Activated CD4-positive, alpha-beta T cell treated with anti-CD3 and anti-CD28 coated beads, Interleukin-2, amount 10 ng/mL, durations not matched to agents 7 days and 5 days (primary cell): ENCODE measurements at regions not wholly inside any gene's neighbourhood (a gene's known extent, or its start where the extent isn't known, plus 50 kb on each side); places are given as distances from the start of the nearest gene placed in this dataset.

ENCODE experiments used
- CTCF ChIA-PET: fragments of 350-600 bp; sonication (Branson Sonifier 250); formaldehyde crosslinking; loops from one replicate; lab custom pipeline; 2021; ENCODE audit warnings: antibody characterized with exemption; lab: Charles Lee
- POLR2A ChIA-PET: fragments of 350-600 bp; sonication (Branson Sonifier 250); formaldehyde crosslinking; loops from one replicate; lab custom pipeline; 2021; ENCODE audit warnings: antibody characterized with exemption; lab: Charles Lee
- DNase-seq: peaks from one replicate; pipeline ENCODE4 v3.0.0-alpha.2; 2020
- H3K27ac Mint-ChIP-seq: one replicate; pipeline ENCODE4 v1.8.0; 2021; ENCODE audit warnings: mild to moderate bottlenecking, moderate library complexity, mixed read lengths
- H3K27me3 Mint-ChIP-seq: one replicate; pipeline ENCODE4 v1.8.0; 2021; ENCODE audit warnings: mixed read lengths
- H3K36me3 Mint-ChIP-seq: one replicate; pipeline ENCODE4 v1.8.0; 2021; ENCODE audit warnings: low read depth, mixed read lengths
- H3K4me1 Mint-ChIP-seq: one replicate; pipeline ENCODE4 v1.8.0; 2021; ENCODE audit warnings: mixed read lengths
- H3K4me3 Mint-ChIP-seq: one replicate; pipeline ENCODE4 v1.8.0; 2021; ENCODE audit warnings: mild to moderate bottlenecking, moderate library complexity, mixed read lengths
- H3K9me3 Mint-ChIP-seq: one replicate; pipeline ENCODE4 v1.8.0; 2021; ENCODE audit warnings: mixed read lengths

GRCh38 chr22:22080270-22080669, 97.7 kb upstream of the TOP3B start:
- ChIA-PET CTCF (interaction anchor here (0.6 to 1.7 kb wide), 2 partner anchors 14 to 1075 kb away, joined by 4 read pairs; no protein-coding TSS in a partner anchor), POLR2A (no interaction called here)
- no peak for DNase-seq
- Mint-ChIP-seq H3K27me3 (peaks cover 51% of the 10 kb centered on the region), H3K9me3 (no peaks in the 10 kb centered on the region), H3K36me3 (no peaks in the 10 kb centered on the region), H3K27ac (no peak overlapping the region), H3K4me1 (no peaks in the 10 kb centered on the region), H3K4me3 (no peak overlapping the region)

GRCh38 chr22:22079404-22080148, 97.0 kb upstream of the TOP3B start:
- no peak overlapping the region for H3K27ac Mint-ChIP-seq
- POLR2A ChIA-PET: no interaction called here
- H3K27me3 Mint-ChIP-seq: peaks cover 52% of the 10 kb centered on the region
- H3K4me3 Mint-ChIP-seq: no peak overlapping the region
- CTCF ChIA-PET: interaction anchor here (0.6 to 1.7 kb wide), 2 partner anchors 13 to 1075 kb away, joined by 4 read pairs; no protein-coding TSS in a partner anchor
- no peaks in the 10 kb centered on the region for H3K4me1 Mint-ChIP-seq
- H3K36me3 Mint-ChIP-seq: no peaks in the 10 kb centered on the region
- H3K9me3 Mint-ChIP-seq: no peaks in the 10 kb centered on the region
- DNase-seq: no peak

- no peaks in the 10 kb centered on the region for H3K36me3 Mint-ChIP-seq
- CTCF ChIA-PET: no interaction called here
- H3K27me3 Mint-ChIP-seq: peaks cover 44% of the 10 kb centered on the region
Observed at GRCh38 chr22:22078329-22078728, 95.7 kb upstream of the TOP3B start.

GRCh38 chr22:22076932-22077703, 94.5 kb upstream of the TOP3B start:
- ChIA-PET CTCF (no interaction called here), POLR2A (no interaction called here)
- Mint-ChIP-seq H3K27me3 (peaks cover 36% of the 10 kb centered on the region), H3K36me3 (no peaks in the 10 kb centered on the region), H3K4me3 (no peak overlapping the region), H3K27ac (no peak overlapping the region), H3K4me1 (no peaks in the 10 kb centered on the region), H3K9me3 (no peaks in the 10 kb centered on the region)
- no peak for DNase-seq

More at GRCh38 chr22:22078329-22078728, 95.7 kb upstream of the TOP3B start:
- POLR2A ChIA-PET: no interaction called here
- no peaks in the 10 kb centered on the region for H3K9me3 Mint-ChIP-seq
- no peaks in the 10 kb centered on the region for H3K4me1 Mint-ChIP-seq
- no peak for DNase-seq
- H3K4me3 Mint-ChIP-seq: no peak overlapping the region
- no peak overlapping the region for H3K27ac Mint-ChIP-seq

GRCh38 chr22:22076361-22076760, 93.8 kb upstream of the TOP3B start:
- Mint-ChIP-seq H3K4me3 (no peak overlapping the region), H3K36me3 (no peaks in the 10 kb centered on the region), H3K9me3 (no peaks in the 10 kb centered on the region), H3K27ac (no peak overlapping the region), H3K27me3 (peaks cover 31% of the 10 kb centered on the region), H3K4me1 (no peaks in the 10 kb centered on the region)
- no peak for DNase-seq
- POLR2A ChIA-PET: no interaction called here
- CTCF ChIA-PET: no interaction called here

- CTCF ChIA-PET: no interaction called here
- H3K27ac Mint-ChIP-seq: no peak overlapping the region
- DNase-seq: no peak
Observed at GRCh38 chr22:22075382-22076163, 93.0 kb upstream of the TOP3B start.

GRCh38 chr22:22074634-22075381, 92.2 kb upstream of the TOP3B start:
- no peak overlapping the region for H3K27ac Mint-ChIP-seq
- no peaks in the 10 kb centered on the region for H3K9me3 Mint-ChIP-seq
- H3K36me3 Mint-ChIP-seq: no peaks in the 10 kb centered on the region
- ChIA-PET CTCF (no interaction called here), POLR2A (no interaction called here)
- no peaks in the 10 kb centered on the region for H3K4me1 Mint-ChIP-seq
- no peak for DNase-seq
- peaks cover 20% of the 10 kb centered on the region for H3K27me3 Mint-ChIP-seq
- no peak overlapping the region for H3K4me3 Mint-ChIP-seq

More at GRCh38 chr22:22075382-22076163, 93.0 kb upstream of the TOP3B start:
- H3K27me3 Mint-ChIP-seq: peaks cover 26% of the 10 kb centered on the region
- H3K9me3 Mint-ChIP-seq: no peaks in the 10 kb centered on the region
- POLR2A ChIA-PET: no interaction called here
- H3K36me3 Mint-ChIP-seq: no peaks in the 10 kb centered on the region
- H3K4me1 Mint-ChIP-seq: no peaks in the 10 kb centered on the region
- no peak overlapping the region for H3K4me3 Mint-ChIP-seq

GRCh38 chr22:22073769-22074561, 91.4 kb upstream of the TOP3B start:
- no peak for DNase-seq
- no peak overlapping the region for H3K4me3 Mint-ChIP-seq
- peaks cover 21% of the 10 kb centered on the region for H3K27me3 Mint-ChIP-seq
- H3K27ac Mint-ChIP-seq: no peak overlapping the region
- no peaks in the 10 kb centered on the region for H3K36me3 Mint-ChIP-seq
- POLR2A ChIA-PET: no interaction called here
- no peaks in the 10 kb centered on the region for H3K9me3 Mint-ChIP-seq
- H3K4me1 Mint-ChIP-seq: no peaks in the 10 kb centered on the region
- CTCF ChIA-PET: no interaction called here

GRCh38 chr22:22072169-22072836, 89.7 kb upstream of the TOP3B start:
- H3K4me3 Mint-ChIP-seq: no peak overlapping the region

GRCh38 chr22:22071455-22071854, 88.9 kb upstream of the TOP3B start:
- Mint-ChIP-seq H3K9me3 (no peaks in the 10 kb centered on the region), H3K4me3 (no peak overlapping the region), H3K27ac (no peak overlapping the region), H3K27me3 (peaks cover 18% of the 10 kb centered on the region), H3K4me1 (no peaks in the 10 kb centered on the region), H3K36me3 (no peaks in the 10 kb centered on the region)
- DNase-seq: no peak
- POLR2A ChIA-PET: no interaction called here
- CTCF ChIA-PET: no interaction called here

More at GRCh38 chr22:22072169-22072836, 89.7 kb upstream of the TOP3B start:
- H3K4me1 Mint-ChIP-seq: no peaks in the 10 kb centered on the region
- H3K9me3 Mint-ChIP-seq: no peaks in the 10 kb centered on the region
- H3K27ac Mint-ChIP-seq: no peak overlapping the region
- no peak for DNase-seq
- POLR2A ChIA-PET: no interaction called here
- CTCF ChIA-PET: no interaction called here
- H3K27me3 Mint-ChIP-seq: peaks cover 19% of the 10 kb centered on the region
- H3K36me3 Mint-ChIP-seq: no peaks in the 10 kb centered on the region

- H3K27me3 Mint-ChIP-seq: peaks cover 19% of the 10 kb centered on the region
- DNase-seq: no peak
- H3K4me3 Mint-ChIP-seq: no peak overlapping the region
- ChIA-PET POLR2A (no interaction called here), CTCF (no interaction called here)
- H3K4me1 Mint-ChIP-seq: no peaks in the 10 kb centered on the region
- H3K27ac Mint-ChIP-seq: no peak overlapping the region
- H3K9me3 Mint-ChIP-seq: no peaks in the 10 kb centered on the region
- no peaks in the 10 kb centered on the region for H3K36me3 Mint-ChIP-seq
Observed at GRCh38 chr22:22070371-22070824, 87.8 kb upstream of the TOP3B start.
